ENCODE measurements at regions not wholly inside any gene's neighbourhood (a gene's known extent, or its start where the extent isn't known, plus 50 kb on each side); places are given as distances from the start of the nearest gene placed in this dataset.
"Not testable (repeated sequence)": the region's sequence is repeated elsewhere in the genome, so short reads cannot be mapped to it uniquely, and the experiment has no call there.

- DNase-seq = no peak
Observed at GRCh38 chr4:156293657-156294297, 340.1 kb upstream of the CTSO start.

- DNase-seq = no peak
Observed at GRCh38 chr4:156291317-156291716, 337.7 kb upstream of the CTSO start.

GRCh38 chr4:156290811-156291210 is 337.1 kb upstream of the CTSO start:
- DNase-seq = no peak

- DNase-seq = not testable (repeated sequence)
Observed at GRCh38 chr4:156290026-156290425, 336.4 kb upstream of the CTSO start.

GRCh38 chr4:156280686-156281085 is 327.0 kb upstream of the CTSO start:
- DNase-seq = no peak

- DNase-seq = no peak
Observed at GRCh38 chr4:156265407-156265806, 311.7 kb upstream of the CTSO start.

GRCh38 chr4:156261230-156261629 is 307.6 kb upstream of the CTSO start:
- no peak for DNase-seq

GRCh38 chr4:156255230-156256007 is 301.8 kb upstream of the CTSO start:
- peak; percentile 82 for DNase-seq

- DNase-seq = no peak
Observed at GRCh38 chr4:156252358-156252921, 298.8 kb upstream of the CTSO start.

- DNase-seq = no peak
Observed at GRCh38 chr4:156251373-156252065, 297.9 kb upstream of the CTSO start.

GRCh38 chr4:156248917-156249316 is 295.3 kb upstream of the CTSO start:
- no peak for DNase-seq

- no peak for DNase-seq
Observed at GRCh38 chr4:156247470-156247869, 293.8 kb upstream of the CTSO start.

GRCh38 chr4:156243015-156243414 is 289.3 kb upstream of the CTSO start:
- DNase-seq = no peak

- DNase-seq = no peak
Observed at GRCh38 chr4:156242390-156242789, 288.7 kb upstream of the CTSO start.

- DNase-seq = no peak
Observed at GRCh38 chr4:156241896-156242295, 288.2 kb upstream of the CTSO start.

- DNase-seq = no peak
Observed at GRCh38 chr4:156238171-156238570, 284.5 kb upstream of the CTSO start.

- DNase-seq = no peak
Observed at GRCh38 chr4:156237231-156237630, 283.6 kb upstream of the CTSO start.

- DNase-seq = no peak
Observed at GRCh38 chr4:156230176-156230575, 276.5 kb upstream of the CTSO start.

- no peak for DNase-seq
Observed at GRCh38 chr4:156228676-156229075, 275.0 kb upstream of the CTSO start.

- no peak for DNase-seq
Observed at GRCh38 chr4:156227321-156227720, 273.7 kb upstream of the CTSO start.

- DNase-seq = peak; percentile 35
Observed at GRCh38 chr4:156223985-156224384, 270.3 kb upstream of the CTSO start.

GRCh38 chr4:156217236-156217635 is 263.6 kb upstream of the CTSO start:
- DNase-seq = no peak

GRCh38 chr4:156201050-156201449 is 247.4 kb upstream of the CTSO start:
- DNase-seq = no peak

- DNase-seq = no peak
Observed at GRCh38 chr4:156198511-156198910, 244.8 kb upstream of the CTSO start.
